ENCODE measurements at regions not wholly inside any gene's neighbourhood (a gene's known extent, or its start where the extent isn't known, plus 50 kb on each side); places are given as distances from the start of the nearest gene placed in this dataset.

DNA sequence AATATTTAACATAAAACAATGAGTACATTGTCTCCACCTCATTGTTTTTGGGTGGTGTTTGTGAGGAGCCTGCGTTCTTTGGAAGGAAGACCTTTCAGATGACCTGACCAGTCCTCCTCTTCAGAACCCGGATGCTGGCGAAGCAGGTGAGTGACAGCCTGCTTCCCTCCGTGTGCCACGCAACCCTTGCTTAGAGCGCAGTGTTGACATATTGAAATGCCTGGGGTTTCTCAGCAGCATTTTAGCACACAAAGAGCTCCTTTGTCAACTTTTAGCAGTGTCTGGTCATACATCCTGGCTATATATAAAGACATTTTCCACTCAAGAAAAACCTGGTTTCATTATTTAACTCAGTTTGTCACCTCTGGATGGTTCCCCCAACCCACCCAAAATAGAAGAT lies 335.7 kb upstream of the POU3F3 start:
- TF ChIP-seq CTCF (IDR thresholded peaks at IDR 0.05) = no peak
- TF ChIP-seq ZFX (IDR thresholded peaks at IDR 0.05; ENCODE audit: borderline replicate concordance) = no peak

Data from 22Rv1 (cell line).